SK-N-MC (cell line): ENCODE measurements at regions not wholly inside any gene's neighbourhood (a gene's known extent, or its start where the extent isn't known, plus 50 kb on each side); places are given as distances from the start of the nearest gene placed in this dataset.

Experiments
- EZH2 ChIP-seq: fragments of 200-600 bp; sonication (generic); IDR thresholded peaks from one replicate; pipeline ENCODE4 v1.6.1; 2017; ENCODE audit warnings: antibody characterized with exemption
- POLR2AphosphoS5 ChIP-seq: IDR thresholded peaks from 2 replicates; pipeline ENCODE4 v1.6.1; 2012; ENCODE audit warnings: mild to moderate bottlenecking, low read depth, low read length, borderline replicate concordance

DNA sequence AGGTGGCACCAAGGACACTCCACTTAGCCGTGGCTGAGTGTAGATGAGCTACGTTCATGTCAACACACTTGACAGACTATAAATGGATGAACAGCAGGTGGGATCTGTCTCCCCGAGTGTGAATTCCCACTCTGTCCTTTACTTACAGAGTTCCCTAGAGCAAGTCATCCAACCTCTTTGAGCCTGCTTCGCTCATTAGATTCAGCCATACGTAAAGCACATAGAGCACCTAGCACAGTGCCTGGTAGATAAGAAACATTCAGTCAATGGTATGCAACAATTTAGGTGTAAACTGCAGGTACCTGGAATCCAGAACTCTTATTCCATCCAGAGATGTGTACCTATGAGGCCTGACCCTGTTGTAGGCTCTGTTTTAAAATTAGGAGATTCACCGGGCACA is 227.8 kb upstream of the C16orf82 start:
- TF ChIP-seq EZH2 (no peak), POLR2AphosphoS5 (no peak)
